ENCODE measurements at regions not wholly inside any gene's neighbourhood (a gene's known extent, or its start where the extent isn't known, plus 50 kb on each side); places are given as distances from the start of the nearest gene placed in this dataset.

- 99% methylated on average over 2 of the region's 2 CpGs for WGBS
- peaks cover 3 to 25% (median 14%) of the 10 kb centered on the region in 4 donors for H3K4me1 ChIP-seq (ENCODE audit: control insufficient read depth in 4 of 4, insufficient read depth in 4 of 4, low read length in 3 of 4)
- H3K27me3 ChIP-seq (ENCODE audit: control insufficient read depth in 4 of 4, insufficient read depth in 4 of 4, low read length in 3 of 4): no peaks in the 10 kb centered on the region
- DNase-seq (ENCODE audit: low spot score): no peak
- no peaks in the 10 kb centered on the region for H3K36me3 ChIP-seq (ENCODE audit: control insufficient read depth in 4 of 4, insufficient read depth in 3 of 4, low read depth in 1 of 4, low read length in 3 of 4)
- H3K9ac ChIP-seq (ENCODE audit: low read depth in 1 of 2, low read length in 2 of 2): no peak overlapping the region
- TF ChIP-seq HNF4A (conservative IDR thresholded peaks at IDR 0.05) (no peak), NR2F2 (IDR thresholded peaks at IDR 0.05) (no peak), CTCF (IDR thresholded peaks at IDR 0.05; ENCODE audit: low read depth, low read length, missing input control) (no peak), HNF4G (IDR thresholded peaks at IDR 0.05) (no peak), RAD21 (IDR thresholded peaks at IDR 0.05) (no peak), JUND (IDR thresholded peaks at IDR 0.05) (no peak), EGR1 (IDR thresholded peaks at IDR 0.05; ENCODE audit: low read depth in 2 of 2) (no peak), SP1 (IDR thresholded peaks at IDR 0.05) (no peak), ZBTB33 (IDR thresholded peaks at IDR 0.05) (no peak), GABPA (IDR thresholded peaks at IDR 0.05 in 1 of 2, conservative IDR thresholded peaks at IDR 0.05 in 1 of 2) (no peak), RXRA (IDR thresholded peaks at IDR 0.05) (no peak), YY1 (IDR thresholded peaks at IDR 0.05) (no peak), FOXA2 (IDR thresholded peaks at IDR 0.05) (no peak), FOXA1 (IDR thresholded peaks at IDR 0.05) (no peak), MAX (IDR thresholded peaks at IDR 0.05) (no peak), TAF1 (conservative IDR thresholded peaks at IDR 0.05) (no peak)
- TF ChIP-seq, protein P1, sequence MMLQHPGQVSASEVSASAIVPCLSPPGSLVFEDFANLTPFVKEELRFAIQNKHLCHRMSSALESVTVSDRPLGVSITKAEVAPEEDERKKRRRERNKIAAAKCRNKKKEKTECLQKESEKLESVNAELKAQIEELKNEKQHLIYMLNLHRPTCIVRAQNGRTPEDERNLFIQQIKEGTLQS (IDR thresholded peaks at IDR 0.05): no peak
- TF ChIP-seq, protein P2, sequence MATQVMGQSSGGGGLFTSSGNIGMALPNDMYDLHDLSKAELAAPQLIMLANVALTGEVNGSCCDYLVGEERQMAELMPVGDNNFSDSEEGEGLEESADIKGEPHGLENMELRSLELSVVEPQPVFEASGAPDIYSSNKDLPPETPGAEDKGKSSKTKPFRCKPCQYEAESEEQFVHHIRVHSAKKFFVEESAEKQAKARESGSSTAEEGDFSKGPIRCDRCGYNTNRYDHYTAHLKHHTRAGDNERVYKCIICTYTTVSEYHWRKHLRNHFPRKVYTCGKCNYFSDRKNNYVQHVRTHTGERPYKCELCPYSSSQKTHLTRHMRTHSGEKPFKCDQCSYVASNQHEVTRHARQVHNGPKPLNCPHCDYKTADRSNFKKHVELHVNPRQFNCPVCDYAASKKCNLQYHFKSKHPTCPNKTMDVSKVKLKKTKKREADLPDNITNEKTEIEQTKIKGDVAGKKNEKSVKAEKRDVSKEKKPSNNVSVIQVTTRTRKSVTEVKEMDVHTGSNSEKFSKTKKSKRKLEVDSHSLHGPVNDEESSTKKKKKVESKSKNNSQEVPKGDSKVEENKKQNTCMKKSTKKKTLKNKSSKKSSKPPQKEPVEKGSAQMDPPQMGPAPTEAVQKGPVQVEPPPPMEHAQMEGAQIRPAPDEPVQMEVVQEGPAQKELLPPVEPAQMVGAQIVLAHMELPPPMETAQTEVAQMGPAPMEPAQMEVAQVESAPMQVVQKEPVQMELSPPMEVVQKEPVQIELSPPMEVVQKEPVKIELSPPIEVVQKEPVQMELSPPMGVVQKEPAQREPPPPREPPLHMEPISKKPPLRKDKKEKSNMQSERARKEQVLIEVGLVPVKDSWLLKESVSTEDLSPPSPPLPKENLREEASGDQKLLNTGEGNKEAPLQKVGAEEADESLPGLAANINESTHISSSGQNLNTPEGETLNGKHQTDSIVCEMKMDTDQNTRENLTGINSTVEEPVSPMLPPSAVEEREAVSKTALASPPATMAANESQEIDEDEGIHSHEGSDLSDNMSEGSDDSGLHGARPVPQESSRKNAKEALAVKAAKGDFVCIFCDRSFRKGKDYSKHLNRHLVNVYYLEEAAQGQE (IDR thresholded peaks at IDR 0.05): no peak
- H3K4me3 ChIP-seq (ENCODE audit: low read depth in 1 of 3, low read length in 3 of 3): no peak overlapping the region
- H3K27ac ChIP-seq (ENCODE audit: low read depth in 1 of 2, low read length in 2 of 2): no peak overlapping the region
- no peaks in the 10 kb centered on the region for H3K9me3 ChIP-seq (ENCODE audit: control insufficient read depth in 4 of 4, low read length in 3 of 4)
Observed at GRCh38 chr3:187939891-187940290, 194.6 kb upstream of the BCL6 start.

Measured in liver (tissue), 8 donors.